C4-2B (cell line): ENCODE measurements at regions not wholly inside any gene's neighbourhood (a gene's known extent, or its start where the extent isn't known, plus 50 kb on each side); places are given as distances from the start of the nearest gene placed in this dataset.

Experiments
- ZFX ChIP-seq: fragments of 450-650 bp; IDR thresholded peaks from 2 replicates; pipeline ENCODE4 v1.6.1; 2017
- TF ChIP-seq, protein P1 (sequence below): fragments of 450-650 bp; conservative IDR thresholded peaks from 2 replicates; pipeline ENCODE4 v1.5.1; 2017; ENCODE audit warnings: mild to moderate bottlenecking

DNA sequence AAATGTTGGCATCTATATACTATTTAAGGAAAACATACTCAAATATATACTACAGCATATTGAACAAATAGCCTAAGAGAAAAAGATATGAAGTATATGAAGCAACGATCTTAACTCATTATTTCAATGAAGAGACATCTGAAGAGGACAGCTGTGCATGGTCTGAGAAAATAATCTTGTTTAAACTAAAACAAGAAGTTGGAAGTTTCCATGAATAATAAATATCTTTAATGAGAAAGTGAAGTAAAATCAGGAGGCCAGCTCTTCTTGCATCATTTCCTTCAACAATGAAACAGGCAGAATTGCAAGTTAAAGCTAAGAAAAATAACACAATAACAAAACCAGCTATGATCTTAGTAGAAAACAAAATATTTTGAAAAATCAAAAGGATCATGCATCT is 1265.4 kb upstream of the MAP3K7 start:
- TF ChIP-seq, protein P1, sequence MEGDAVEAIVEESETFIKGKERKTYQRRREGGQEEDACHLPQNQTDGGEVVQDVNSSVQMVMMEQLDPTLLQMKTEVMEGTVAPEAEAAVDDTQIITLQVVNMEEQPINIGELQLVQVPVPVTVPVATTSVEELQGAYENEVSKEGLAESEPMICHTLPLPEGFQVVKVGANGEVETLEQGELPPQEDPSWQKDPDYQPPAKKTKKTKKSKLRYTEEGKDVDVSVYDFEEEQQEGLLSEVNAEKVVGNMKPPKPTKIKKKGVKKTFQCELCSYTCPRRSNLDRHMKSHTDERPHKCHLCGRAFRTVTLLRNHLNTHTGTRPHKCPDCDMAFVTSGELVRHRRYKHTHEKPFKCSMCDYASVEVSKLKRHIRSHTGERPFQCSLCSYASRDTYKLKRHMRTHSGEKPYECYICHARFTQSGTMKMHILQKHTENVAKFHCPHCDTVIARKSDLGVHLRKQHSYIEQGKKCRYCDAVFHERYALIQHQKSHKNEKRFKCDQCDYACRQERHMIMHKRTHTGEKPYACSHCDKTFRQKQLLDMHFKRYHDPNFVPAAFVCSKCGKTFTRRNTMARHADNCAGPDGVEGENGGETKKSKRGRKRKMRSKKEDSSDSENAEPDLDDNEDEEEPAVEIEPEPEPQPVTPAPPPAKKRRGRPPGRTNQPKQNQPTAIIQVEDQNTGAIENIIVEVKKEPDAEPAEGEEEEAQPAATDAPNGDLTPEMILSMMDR, result no peak
- no peak for TF ChIP-seq ZFX
